Heart right ventricle (tissue), 16 donors: ENCODE measurements at regions not wholly inside any gene's neighbourhood (a gene's known extent, or its start where the extent isn't known, plus 50 kb on each side); places are given as distances from the start of the nearest gene placed in this dataset.
"Not testable (repeated sequence)": the region's sequence is repeated elsewhere in the genome, so short reads cannot be mapped to it uniquely, and the experiment has no call there.

Experiments used
- ATAC-seq, 8 donors: fragments of 200-7000 bp; cut with Tn5 transposase; one replicate each; pipeline ENCODE4 v1.9.1; 2020; ENCODE audit warnings: mild to moderate bottlenecking in 8 of 8, moderate library complexity in 8 of 8, moderate number of reproducible peaks in 1 of 8
- DNase-seq, 2 donors: peaks; one replicate each; pipeline ENCODE4 v3.0.0-alpha.2; 2020
- H3K27ac ChIP-seq, 10 donors: fragments of 200-600 bp; sonication (generic) in 2 of 10; one replicate each; pipeline versions ENCODE4 v1.5.0 to v1.8.0; 2020 to 2022; ENCODE audit warnings: mild to moderate bottlenecking in 3 of 10
- H3K27me3 ChIP-seq, 7 donors: fragments of 200-600 bp; one replicate each; pipeline ENCODE4 v1.8.0; 2021 to 2022; ENCODE audit warnings: mild to moderate bottlenecking in 2 of 7
- H3K36me3 ChIP-seq, 9 donors: fragments of 200-600 bp; sonication (generic) in 1 of 9; one replicate each; pipeline versions ENCODE4 v1.5.0 to v1.8.0; 2020 to 2022; ENCODE audit warnings: mild to moderate bottlenecking in 2 of 9
- H3K4me1 ChIP-seq, 9 donors: fragments of 200-600 bp; sonication (generic) in 1 of 9; one replicate each; pipeline versions ENCODE4 v1.5.0 to v1.8.0; 2020 to 2022; ENCODE audit warnings: mild to moderate bottlenecking in 4 of 9
- H3K4me3 ChIP-seq, 10 donors: fragments of 200-600 bp; sonication (generic) in 2 of 10; one replicate each; pipeline versions ENCODE4 v1.5.0 to v1.8.0; 2020 to 2022; ENCODE audit warnings: mild to moderate bottlenecking in 7 of 10, moderate library complexity in 2 of 10
- H3K9me3 ChIP-seq, 11 donors: fragments of 200-600 bp in 10 of 11; sonication (generic) in 2 of 11; one replicate each; pipeline versions ENCODE4 v1.5.0 to v1.8.0; 2013 to 2022; ENCODE audit warnings: mild to moderate bottlenecking in 2 of 11, control low read depth in 1 of 11, moderate library complexity in 1 of 11
- CTCF ChIP-seq, 9 donors: fragments of 200-600 bp; sonication (generic) in 2 of 9; IDR thresholded peaks; one replicate each; pipeline versions ENCODE4 v1.5.0 to v1.8.0; 2021 to 2022; ENCODE audit warnings: antibody characterized with exemption in 9 of 9, mild to moderate bottlenecking in 5 of 9, moderate library complexity in 1 of 9
- WGBS, 2 donors: extraction: QIAGEN DNeasy Blood & Tissue Kit; methylation state at CpG; one replicate each; pipeline ENCODE4 v1.1.7; 2013; ENCODE audit warnings: inconsistent platforms in 1 of 2; 5-methylcytosine and 5-hydroxymethylcytosine counted together
- intact Hi-C, 10 donors: fragments of 100-400 bp; cut with DNase I; formaldehyde crosslinking; loops; one replicate each; pipeline versions ENCODE4 v1.11.1 to v1.14.2; 2022
- donor health status: Arrhythmogenic right ventricular cardiomyopathy.
- donor health status: ischemic (EF 13 %, LVEDD 7.1; RV severe dilation, severe dysfunction).
- donor health status: healthy with polysubstance abuse.
- donor health status: DM: no; HTN: yes; CAD: no.
- donor health status: DM: no; HTN: no; CAD: no.
- donor health status: ischemic (EF 25% LVEDD 6.9; RV normal size, moderate dysfunction).
- donor health status: ischemic (EF 25% LVEDD 5.7; RV mildly dilated, moderate dysfunction).
- donor health status: healthy.
- donor health status: DM: yes; HTN: yes; CAD: no.
- donor health status: Ischemic cardiomyopathy.
- donor health status: ischemic (EF 35%, LVEDD 5.7; RV mildly dilated, moderate dysfunction).
- donor health status: nonischemic (EF 11% LVEDD 7.7; RV severe dilation, severe dysfunction).
- donor health status: DM: yes; HTN: yes; CAD: no.
- donor health status: PGD.
- donor health status: ischemic (EF 29% LVEDD 5.4; RV normal size, mild dysfunction).
- donor health status: nonischemic (EF 23%, LVEDD 6.1; RV moderate dilation, normal function).

- H3K27me3 ChIP-seq = peaks cover 0 to 73% (median 0%) of the 10 kb centered on the region in 7 donors
- H3K36me3 ChIP-seq = no peaks in the 10 kb centered on the region
- intact Hi-C loops = no loop called here
- peak overlapping the region; percentile 39 to 65 (median 56) for H3K4me3 ChIP-seq
- H3K9me3 ChIP-seq = peaks cover 0 to under 1% (median 0%) of the 10 kb centered on the region in 11 donors
- WGBS, 2 donors = 0 to 1% methylated on average over 41 to 48 of the region's 48 CpGs
- TF ChIP-seq CTCF (IDR thresholded peaks at IDR 0.05) = peak in 2 of 9 donors; percentile 7 to 10
- DNase-seq = peak; percentile 52 to 58
- H3K27ac ChIP-seq = peak overlapping the region in 9 of 10 donors; percentile 12 to 80 (median 60)
- peak; percentile 67 to 98 (median 93) for ATAC-seq
- H3K4me1 ChIP-seq = no peaks in the 10 kb centered on the region
These were observed 201.9 kb upstream of the AGTR2 start for GRCh38 chrX:115968436-115969252.

GRCh38 chrX:115970718-115971117, 199.8 kb upstream of the AGTR2 start:
- intact Hi-C loops = no loop called here
- WGBS, 2 donors = 65 to 79% methylated on average over 5 of the region's 5 CpGs
- no peak for ATAC-seq

GRCh38 chrX:115972717-115973116, 197.8 kb upstream of the AGTR2 start:
- ATAC-seq (no peak), DNase-seq (no peak)
- TF ChIP-seq CTCF (IDR thresholded peaks at IDR 0.05) = no peak
- Histone ChIP-seq H3K9me3 (peaks cover 0 to 13% (median 4%) of the 10 kb centered on the region in 11 donors), H3K27ac (no peak overlapping the region), H3K27me3 (peaks cover 0 to 70% (median 0%) of the 10 kb centered on the region in 7 donors), H3K4me3 (no peak overlapping the region), H3K4me1 (no peaks in the 10 kb centered on the region), H3K36me3 (no peaks in the 10 kb centered on the region)
- WGBS, 2 donors = 65 to 70% methylated on average over 1 of the region's 1 CpG
- intact Hi-C loops = no loop called here

More at GRCh38 chrX:115970718-115971117, 199.8 kb upstream of the AGTR2 start:
- Histone ChIP-seq H3K36me3 (no peaks in the 10 kb centered on the region), H3K9me3 (peaks cover 0 to 13% (median 4%) of the 10 kb centered on the region in 11 donors), H3K27ac (no peak overlapping the region), H3K27me3 (peaks cover 0 to 66% (median 0%) of the 10 kb centered on the region in 7 donors), H3K4me3 (no peak overlapping the region), H3K4me1 (no peaks in the 10 kb centered on the region)
- DNase-seq = no peak
- no peak for TF ChIP-seq CTCF (IDR thresholded peaks at IDR 0.05)

- H3K36me3 ChIP-seq = no peaks in the 10 kb centered on the region
- TF ChIP-seq CTCF (IDR thresholded peaks at IDR 0.05) = no peak
- H3K9me3 ChIP-seq = peaks cover 0 to 13% (median 4%) of the 10 kb centered on the region in 11 donors
- no peak overlapping the region for H3K27ac ChIP-seq
- WGBS, 2 donors = 64 to 68% methylated on average over 2 of the region's 2 CpGs
- intact Hi-C loops = no loop called here
- ATAC-seq (no peak), DNase-seq (no peak)
- no peaks in the 10 kb centered on the region for H3K4me1 ChIP-seq
- H3K4me3 ChIP-seq = no peak overlapping the region
- H3K27me3 ChIP-seq = peaks cover 0 to 76% (median 0%) of the 10 kb centered on the region in 7 donors
These were observed 192.5 kb upstream of the AGTR2 start for GRCh38 chrX:115978068-115978467.

GRCh38 chrX:115983148-115983547, 187.4 kb upstream of the AGTR2 start:
- DNase-seq, ATAC-seq, H3K36me3 ChIP-seq, H3K27ac ChIP-seq, H3K4me3 ChIP-seq, intact Hi-C loops, H3K9me3 ChIP-seq, H3K4me1 ChIP-seq: not testable (repeated sequence)
- peaks cover 0 to 77% (median 0%) of the 10 kb centered on the region in 7 donors for H3K27me3 ChIP-seq
- WGBS, 2 donors = 43 to 90% methylated on average over 1 of the region's 1 CpG

- intact Hi-C loops, H3K27ac ChIP-seq, H3K4me1 ChIP-seq, H3K4me3 ChIP-seq, DNase-seq, ATAC-seq, H3K9me3 ChIP-seq, H3K36me3 ChIP-seq: not testable (repeated sequence)
- WGBS, 2 donors = 76 to 77% methylated on average over 1 of the region's 1 CpG
- H3K27me3 ChIP-seq = peaks cover 0 to 54% (median 0%) of the 10 kb centered on the region in 7 donors
These were observed 183.1 kb upstream of the AGTR2 start for GRCh38 chrX:115987464-115987863.
